WTC11 (cell line): ENCODE measurements at regions not wholly inside any gene's neighbourhood (a gene's known extent, or its start where the extent isn't known, plus 50 kb on each side); places are given as distances from the start of the nearest gene placed in this dataset.

Source experiments
- ATAC-seq: fragments of 200-7000 bp; cut with Tn5 transposase; 2 replicates; pipeline ENCODE4 v1.10.0; 2021; ENCODE audit warnings: mild to moderate bottlenecking, moderate library complexity
- CTCF ChIA-PET: fragments of 300-600 bp; sonication (Branson Sonifier 250); formaldehyde crosslinking; loops from one replicate; lab custom pipeline; 2021; ENCODE audit warnings: antibody characterized with exemption; lab: Charles Lee
- POLR2A ChIA-PET: fragments of 350-600 bp; sonication (Branson Sonifier 250); formaldehyde crosslinking; loops from one replicate; lab custom pipeline; 2021; ENCODE audit warnings: antibody characterized with exemption; lab: Charles Lee
- DNase-seq: peaks from one replicate; pipeline ENCODE4 v3.0.0; 2021; ENCODE audit warnings: low spot score
- H3K27ac Mint-ChIP-seq: 2 replicates; pipeline ENCODE4 v1.8.0; 2021; ENCODE audit warnings: mixed read lengths
- H3K27me3 Mint-ChIP-seq: 2 replicates; pipeline ENCODE4 v1.8.0; 2021; ENCODE audit warnings: low read depth, mild to moderate bottlenecking, moderate library complexity, mixed read lengths
- H3K36me3 Mint-ChIP-seq: 2 replicates; pipeline ENCODE4 v1.8.0; 2021; ENCODE audit warnings: mixed read lengths
- H3K4me1 Mint-ChIP-seq: 2 replicates; pipeline ENCODE4 v1.8.0; 2022; ENCODE audit warnings: mixed read lengths
- H3K4me3 Mint-ChIP-seq: 2 replicates; pipeline ENCODE4 v1.8.0; 2021; ENCODE audit warnings: mild to moderate bottlenecking, moderate library complexity, mixed read lengths
- H3K9me3 Mint-ChIP-seq: 2 replicates; pipeline ENCODE4 v1.8.0; 2021; ENCODE audit warnings: mixed read lengths
- ESRRA ChIP-seq: sonication (generic); formaldehyde crosslinking; IDR thresholded peaks from 2 replicates; pipeline ENCODE4 v1.8.1; 2022; ENCODE audit warnings: mild to moderate bottlenecking, missing genetic modification reagents, borderline replicate concordance
- FOXJ3 ChIP-seq: sonication (generic); formaldehyde crosslinking; IDR thresholded peaks from 2 replicates; pipeline ENCODE4 v1.9.0; 2021; ENCODE audit warnings: missing genetic modification reagents, mild to moderate bottlenecking, borderline replicate concordance
- FOXP1 ChIP-seq: sonication (generic); formaldehyde crosslinking; IDR thresholded peaks from 2 replicates; pipeline ENCODE4 v1.8.0; 2022; ENCODE audit warnings: missing genetic modification reagents, mild to moderate bottlenecking, moderate library complexity, borderline replicate concordance
- NR1H2 ChIP-seq: sonication (generic); formaldehyde crosslinking; IDR thresholded peaks from 2 replicates; pipeline ENCODE4 v1.9.0; 2021; ENCODE audit warnings: mild to moderate bottlenecking, moderate library complexity, missing genetic modification reagents
- SP1 ChIP-seq: sonication (generic); formaldehyde crosslinking; conservative IDR thresholded peaks from 2 replicates; pipeline ENCODE4 v1.8.1; 2022; ENCODE audit warnings: missing genetic modification reagents
- TF ChIP-seq, protein P1 (sequence below): sonication (generic); formaldehyde crosslinking; IDR thresholded peaks from 2 replicates; pipeline ENCODE4 v1.8.1; 2023; ENCODE audit warnings: mild to moderate bottlenecking, missing genetic modification reagents, moderate library complexity
- TF ChIP-seq, protein P2 (sequence below): fragments of 250-450 bp; sonication (Bioruptor Pico); IDR thresholded peaks from 2 replicates; pipeline ENCODE4 v1.9.0; 2021; ENCODE audit warnings: mild to moderate bottlenecking
- TF ChIP-seq, protein P3 (sequence below): sonication (generic); formaldehyde crosslinking; IDR thresholded peaks from 2 replicates; pipeline ENCODE4 v1.8.1; 2022; ENCODE audit warnings: mild to moderate bottlenecking, missing genetic modification reagents, moderate library complexity, borderline replicate concordance
- TF ChIP-seq, protein P4 (sequence below): fragments of 250-450 bp; sonication (Bioruptor Pico); conservative IDR thresholded peaks from 2 replicates; pipeline ENCODE4 v1.9.0; 2021; ENCODE audit warnings: mild to moderate bottlenecking
- TF ChIP-seq, protein P5 (sequence below): fragments of 200-600 bp; IDR thresholded peaks from 2 replicates; pipeline ENCODE4 v1.8.0; 2022; ENCODE audit warnings: antibody characterized with exemption
- TF ChIP-seq, protein P6 (sequence below): sonication (generic); formaldehyde crosslinking; IDR thresholded peaks from 2 replicates; pipeline ENCODE4 v1.8.0; 2023; ENCODE audit warnings: mild to moderate bottlenecking, missing genetic modification reagents
- TF ChIP-seq, protein P7 (sequence below): fragments of 250-450 bp; sonication (Bioruptor Pico); IDR thresholded peaks from 2 replicates; pipeline ENCODE4 v1.8.0; 2021; ENCODE audit warnings: mild to moderate bottlenecking

DNA sequence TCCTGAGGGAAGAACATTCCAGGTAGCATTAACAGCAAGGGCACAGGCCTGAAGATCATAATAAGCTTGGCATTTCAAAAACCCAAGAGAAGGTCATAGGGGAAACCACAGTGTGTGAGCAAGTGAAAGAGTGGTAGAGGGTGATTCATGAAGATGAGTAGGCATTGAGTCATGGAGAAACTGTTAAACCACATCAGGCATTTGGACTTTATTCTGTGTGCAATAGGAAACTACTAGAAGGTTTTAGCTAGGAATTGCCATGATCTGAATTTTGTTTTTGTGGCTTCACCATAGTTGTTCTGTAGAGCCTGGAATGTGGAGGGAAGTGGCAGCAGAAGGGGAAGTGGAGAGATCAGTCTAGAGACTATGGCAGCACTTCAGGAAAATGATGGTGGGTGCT is 359.0 kb upstream of the PTBP2 start:
- no peak for ATAC-seq
- POLR2A ChIA-PET: no interaction called here
- no peaks in the 10 kb centered on the region; the same call in 1 of the 2 replicates for H3K27me3 Mint-ChIP-seq

More for the DNA sequence above, 359.0 kb upstream of the PTBP2 start:
- H3K9me3 Mint-ChIP-seq: no peaks in the 10 kb centered on the region
- H3K36me3 Mint-ChIP-seq: no peaks in the 10 kb centered on the region
- no peak overlapping the region for H3K27ac Mint-ChIP-seq
- no peak overlapping the region for H3K4me3 Mint-ChIP-seq
- no peak for TF ChIP-seq SP1 (CRISPR knock-in tag)
- no peak for TF ChIP-seq ESRRA (CRISPR knock-in tag)
- TF ChIP-seq, protein P1, sequence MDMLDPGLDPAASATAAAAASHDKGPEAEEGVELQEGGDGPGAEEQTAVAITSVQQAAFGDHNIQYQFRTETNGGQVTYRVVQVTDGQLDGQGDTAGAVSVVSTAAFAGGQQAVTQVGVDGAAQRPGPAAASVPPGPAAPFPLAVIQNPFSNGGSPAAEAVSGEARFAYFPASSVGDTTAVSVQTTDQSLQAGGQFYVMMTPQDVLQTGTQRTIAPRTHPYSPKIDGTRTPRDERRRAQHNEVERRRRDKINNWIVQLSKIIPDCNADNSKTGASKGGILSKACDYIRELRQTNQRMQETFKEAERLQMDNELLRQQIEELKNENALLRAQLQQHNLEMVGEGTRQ (CRISPR knock-in tag): no peak
- TF ChIP-seq, protein P2, sequence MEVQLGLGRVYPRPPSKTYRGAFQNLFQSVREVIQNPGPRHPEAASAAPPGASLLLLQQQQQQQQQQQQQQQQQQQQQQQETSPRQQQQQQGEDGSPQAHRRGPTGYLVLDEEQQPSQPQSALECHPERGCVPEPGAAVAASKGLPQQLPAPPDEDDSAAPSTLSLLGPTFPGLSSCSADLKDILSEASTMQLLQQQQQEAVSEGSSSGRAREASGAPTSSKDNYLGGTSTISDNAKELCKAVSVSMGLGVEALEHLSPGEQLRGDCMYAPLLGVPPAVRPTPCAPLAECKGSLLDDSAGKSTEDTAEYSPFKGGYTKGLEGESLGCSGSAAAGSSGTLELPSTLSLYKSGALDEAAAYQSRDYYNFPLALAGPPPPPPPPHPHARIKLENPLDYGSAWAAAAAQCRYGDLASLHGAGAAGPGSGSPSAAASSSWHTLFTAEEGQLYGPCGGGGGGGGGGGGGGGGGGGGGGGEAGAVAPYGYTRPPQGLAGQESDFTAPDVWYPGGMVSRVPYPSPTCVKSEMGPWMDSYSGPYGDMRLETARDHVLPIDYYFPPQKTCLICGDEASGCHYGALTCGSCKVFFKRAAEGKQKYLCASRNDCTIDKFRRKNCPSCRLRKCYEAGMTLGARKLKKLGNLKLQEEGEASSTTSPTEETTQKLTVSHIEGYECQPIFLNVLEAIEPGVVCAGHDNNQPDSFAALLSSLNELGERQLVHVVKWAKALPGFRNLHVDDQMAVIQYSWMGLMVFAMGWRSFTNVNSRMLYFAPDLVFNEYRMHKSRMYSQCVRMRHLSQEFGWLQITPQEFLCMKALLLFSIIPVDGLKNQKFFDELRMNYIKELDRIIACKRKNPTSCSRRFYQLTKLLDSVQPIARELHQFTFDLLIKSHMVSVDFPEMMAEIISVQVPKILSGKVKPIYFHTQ (CRISPR knock-in tag): no peak
- TF ChIP-seq FOXP1: no peak
- TF ChIP-seq, protein P3, sequence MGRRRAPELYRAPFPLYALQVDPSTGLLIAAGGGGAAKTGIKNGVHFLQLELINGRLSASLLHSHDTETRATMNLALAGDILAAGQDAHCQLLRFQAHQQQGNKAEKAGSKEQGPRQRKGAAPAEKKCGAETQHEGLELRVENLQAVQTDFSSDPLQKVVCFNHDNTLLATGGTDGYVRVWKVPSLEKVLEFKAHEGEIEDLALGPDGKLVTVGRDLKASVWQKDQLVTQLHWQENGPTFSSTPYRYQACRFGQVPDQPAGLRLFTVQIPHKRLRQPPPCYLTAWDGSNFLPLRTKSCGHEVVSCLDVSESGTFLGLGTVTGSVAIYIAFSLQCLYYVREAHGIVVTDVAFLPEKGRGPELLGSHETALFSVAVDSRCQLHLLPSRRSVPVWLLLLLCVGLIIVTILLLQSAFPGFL (CRISPR knock-in tag): no peak
- TF ChIP-seq, protein P4, sequence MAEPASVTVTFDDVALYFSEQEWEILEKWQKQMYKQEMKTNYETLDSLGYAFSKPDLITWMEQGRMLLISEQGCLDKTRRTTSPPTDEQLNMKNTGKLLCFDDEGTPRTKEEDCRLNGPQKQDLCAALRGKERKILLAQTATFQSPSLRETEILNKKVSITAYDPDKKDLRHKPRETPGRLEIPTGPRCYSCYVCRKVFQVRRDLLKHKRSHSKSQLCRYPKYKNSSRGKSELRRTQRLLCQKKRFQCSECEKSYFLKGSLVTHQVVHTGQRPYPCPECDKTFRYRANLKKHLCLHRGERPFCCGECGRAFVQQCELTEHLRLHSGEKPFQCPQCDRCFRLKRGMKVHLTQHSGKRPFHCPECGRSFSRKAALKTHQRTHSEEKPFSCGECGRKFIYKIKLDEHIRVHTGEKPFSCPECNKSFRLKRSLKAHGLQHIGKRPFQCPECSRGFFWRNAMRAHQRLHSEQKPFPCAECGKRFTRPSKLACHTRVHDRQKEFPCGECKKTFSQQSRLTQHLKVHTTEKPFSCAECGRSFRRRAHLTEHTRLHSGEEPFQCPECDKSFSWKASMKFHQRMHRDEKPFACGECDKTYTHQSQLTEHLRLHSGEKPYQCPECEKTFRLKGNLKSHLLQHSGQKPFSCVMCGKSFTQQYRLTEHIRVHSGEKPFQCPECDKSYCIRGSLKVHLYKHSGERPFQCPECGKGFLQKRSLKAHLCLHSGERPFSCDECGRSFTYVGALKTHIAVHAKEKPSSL (CRISPR knock-in tag): no peak
- TF ChIP-seq, protein P5, sequence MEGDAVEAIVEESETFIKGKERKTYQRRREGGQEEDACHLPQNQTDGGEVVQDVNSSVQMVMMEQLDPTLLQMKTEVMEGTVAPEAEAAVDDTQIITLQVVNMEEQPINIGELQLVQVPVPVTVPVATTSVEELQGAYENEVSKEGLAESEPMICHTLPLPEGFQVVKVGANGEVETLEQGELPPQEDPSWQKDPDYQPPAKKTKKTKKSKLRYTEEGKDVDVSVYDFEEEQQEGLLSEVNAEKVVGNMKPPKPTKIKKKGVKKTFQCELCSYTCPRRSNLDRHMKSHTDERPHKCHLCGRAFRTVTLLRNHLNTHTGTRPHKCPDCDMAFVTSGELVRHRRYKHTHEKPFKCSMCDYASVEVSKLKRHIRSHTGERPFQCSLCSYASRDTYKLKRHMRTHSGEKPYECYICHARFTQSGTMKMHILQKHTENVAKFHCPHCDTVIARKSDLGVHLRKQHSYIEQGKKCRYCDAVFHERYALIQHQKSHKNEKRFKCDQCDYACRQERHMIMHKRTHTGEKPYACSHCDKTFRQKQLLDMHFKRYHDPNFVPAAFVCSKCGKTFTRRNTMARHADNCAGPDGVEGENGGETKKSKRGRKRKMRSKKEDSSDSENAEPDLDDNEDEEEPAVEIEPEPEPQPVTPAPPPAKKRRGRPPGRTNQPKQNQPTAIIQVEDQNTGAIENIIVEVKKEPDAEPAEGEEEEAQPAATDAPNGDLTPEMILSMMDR: no peak
- no peak for TF ChIP-seq FOXJ3
- TF ChIP-seq, protein P6, sequence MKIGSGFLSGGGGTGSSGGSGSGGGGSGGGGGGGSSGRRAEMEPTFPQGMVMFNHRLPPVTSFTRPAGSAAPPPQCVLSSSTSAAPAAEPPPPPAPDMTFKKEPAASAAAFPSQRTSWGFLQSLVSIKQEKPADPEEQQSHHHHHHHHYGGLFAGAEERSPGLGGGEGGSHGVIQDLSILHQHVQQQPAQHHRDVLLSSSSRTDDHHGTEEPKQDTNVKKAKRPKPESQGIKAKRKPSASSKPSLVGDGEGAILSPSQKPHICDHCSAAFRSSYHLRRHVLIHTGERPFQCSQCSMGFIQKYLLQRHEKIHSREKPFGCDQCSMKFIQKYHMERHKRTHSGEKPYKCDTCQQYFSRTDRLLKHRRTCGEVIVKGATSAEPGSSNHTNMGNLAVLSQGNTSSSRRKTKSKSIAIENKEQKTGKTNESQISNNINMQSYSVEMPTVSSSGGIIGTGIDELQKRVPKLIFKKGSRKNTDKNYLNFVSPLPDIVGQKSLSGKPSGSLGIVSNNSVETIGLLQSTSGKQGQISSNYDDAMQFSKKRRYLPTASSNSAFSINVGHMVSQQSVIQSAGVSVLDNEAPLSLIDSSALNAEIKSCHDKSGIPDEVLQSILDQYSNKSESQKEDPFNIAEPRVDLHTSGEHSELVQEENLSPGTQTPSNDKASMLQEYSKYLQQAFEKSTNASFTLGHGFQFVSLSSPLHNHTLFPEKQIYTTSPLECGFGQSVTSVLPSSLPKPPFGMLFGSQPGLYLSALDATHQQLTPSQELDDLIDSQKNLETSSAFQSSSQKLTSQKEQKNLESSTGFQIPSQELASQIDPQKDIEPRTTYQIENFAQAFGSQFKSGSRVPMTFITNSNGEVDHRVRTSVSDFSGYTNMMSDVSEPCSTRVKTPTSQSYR (CRISPR knock-in tag): no peak
- no peak for TF ChIP-seq NR1H2
- TF ChIP-seq, protein P7, sequence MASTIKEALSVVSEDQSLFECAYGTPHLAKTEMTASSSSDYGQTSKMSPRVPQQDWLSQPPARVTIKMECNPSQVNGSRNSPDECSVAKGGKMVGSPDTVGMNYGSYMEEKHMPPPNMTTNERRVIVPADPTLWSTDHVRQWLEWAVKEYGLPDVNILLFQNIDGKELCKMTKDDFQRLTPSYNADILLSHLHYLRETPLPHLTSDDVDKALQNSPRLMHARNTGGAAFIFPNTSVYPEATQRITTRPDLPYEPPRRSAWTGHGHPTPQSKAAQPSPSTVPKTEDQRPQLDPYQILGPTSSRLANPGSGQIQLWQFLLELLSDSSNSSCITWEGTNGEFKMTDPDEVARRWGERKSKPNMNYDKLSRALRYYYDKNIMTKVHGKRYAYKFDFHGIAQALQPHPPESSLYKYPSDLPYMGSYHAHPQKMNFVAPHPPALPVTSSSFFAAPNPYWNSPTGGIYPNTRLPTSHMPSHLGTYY: no peak
- no peak for DNase-seq
- CTCF ChIA-PET: no interaction called here
- no peaks in the 10 kb centered on the region for H3K4me1 Mint-ChIP-seq
